GM18951 (cell line): ENCODE measurements at regions not wholly inside any gene's neighbourhood (a gene's known extent, or its start where the extent isn't known, plus 50 kb on each side); places are given as distances from the start of the nearest gene placed in this dataset.

Experiments used
- POLR2A ChIP-seq: IDR thresholded peaks from 4 replicates; pipeline ENCODE4 v1.6.1; 2011; ENCODE audit warnings: mild to moderate bottlenecking; ENCODE audit not compliant: insufficient read length, insufficient read depth; ENCODE audit errors: extremely low read depth
- in situ Hi-C: fragments of 300-500 bp; cut with MboI; formaldehyde crosslinking; loops from one replicate; pipeline ENCODE4 v1.12.0; 2022; ENCODE audit warnings: low sequenced_read_pairs, mixed read lengths, inconsistent platforms; ENCODE audit not compliant: unreplicated experiment

- TF ChIP-seq POLR2A = no peak
- in situ Hi-C loops = no loop called here
Observed at GRCh38 chr5:52443187-52443586, 344.5 kb upstream of the ITGA1 start.

- in situ Hi-C loops = no loop called here
- TF ChIP-seq POLR2A = no peak
Observed at GRCh38 chr5:52448111-52448510, 339.6 kb upstream of the ITGA1 start.

GRCh38 chr5:52449516-52449915, 338.2 kb upstream of the ITGA1 start:
- TF ChIP-seq POLR2A = no peak
- in situ Hi-C loops = no loop called here

GRCh38 chr5:52452098-52452497, 335.6 kb upstream of the ITGA1 start:
- no peak for TF ChIP-seq POLR2A
- in situ Hi-C loops = no loop called here

- in situ Hi-C loops = no loop called here
- TF ChIP-seq POLR2A = no peak
Observed at GRCh38 chr5:52453176-52453575, 334.5 kb upstream of the ITGA1 start.

- no peak for TF ChIP-seq POLR2A
- in situ Hi-C loops = no loop called here
Observed at GRCh38 chr5:52455920-52456319, 331.8 kb upstream of the ITGA1 start.

GRCh38 chr5:52457810-52458209, 329.9 kb upstream of the ITGA1 start:
- in situ Hi-C loops = no loop called here
- no peak for TF ChIP-seq POLR2A

GRCh38 chr5:52466113-52466512, 321.6 kb upstream of the ITGA1 start:
- in situ Hi-C loops = no loop called here
- TF ChIP-seq POLR2A = no peak

- no peak for TF ChIP-seq POLR2A
- in situ Hi-C loops = no loop called here
Observed at GRCh38 chr5:52466749-52467520, 320.8 kb upstream of the ITGA1 start.

GRCh38 chr5:52468976-52469375, 318.7 kb upstream of the ITGA1 start:
- in situ Hi-C loops = no loop called here
- TF ChIP-seq POLR2A = no peak

GRCh38 chr5:52469420-52469819, 318.3 kb upstream of the ITGA1 start:
- in situ Hi-C loops = no loop called here
- TF ChIP-seq POLR2A = no peak

- in situ Hi-C loops = no loop called here
- TF ChIP-seq POLR2A = no peak
Observed at GRCh38 chr5:52469835-52470234, 317.9 kb upstream of the ITGA1 start.

- in situ Hi-C loops = no loop called here
- TF ChIP-seq POLR2A = no peak
Observed at GRCh38 chr5:52476346-52476745, 311.4 kb upstream of the ITGA1 start.

- no peak for TF ChIP-seq POLR2A
- in situ Hi-C loops = no loop called here
Observed at GRCh38 chr5:52481201-52481600, 306.5 kb upstream of the ITGA1 start.

- in situ Hi-C loops = no loop called here
- TF ChIP-seq POLR2A = no peak
Observed at GRCh38 chr5:52481851-52482250, 305.9 kb upstream of the ITGA1 start.

GRCh38 chr5:52491071-52491787, 296.5 kb upstream of the ITGA1 start:
- in situ Hi-C loops = no loop called here

More at GRCh38 chr5:52491071-52491787, 296.5 kb upstream of the ITGA1 start:
- no peak for TF ChIP-seq POLR2A
